ENCODE measurements at regions not wholly inside any gene's neighbourhood (a gene's known extent, or its start where the extent isn't known, plus 50 kb on each side); places are given as distances from the start of the nearest gene placed in this dataset.

GRCh38 chr3:181582619-181583018 is 129.1 kb upstream of the SOX2 start:
- H3K4me3 ChIP-seq = no peak overlapping the region
- intact Hi-C loops (cut with DNase I) = no loop called here
- no peaks in the 10 kb centered on the region for H3K36me3 ChIP-seq (replicated peaks in 1 of 2)
- TF ChIP-seq POLR2A (IDR thresholded peaks at IDR 0.05) (no peak), CTCF (IDR thresholded peaks at IDR 0.05) (no peak)
- no peaks in the 10 kb centered on the region for H3K9me3 ChIP-seq (replicated peaks in 1 of 3)
- H3K27ac ChIP-seq = no peak overlapping the region
- no peaks in the 10 kb centered on the region for H3K27me3 ChIP-seq
- WGBS, 4 donors = 87 to 91% (median 89%) methylated on average over 8 of the region's 8 CpGs
- no peak for DNase-seq
- no peaks in the 10 kb centered on the region for H3K4me1 ChIP-seq (replicated peaks in 1 of 2)

- H3K27me3 ChIP-seq = no peaks in the 10 kb centered on the region
- no peaks in the 10 kb centered on the region for H3K36me3 ChIP-seq (replicated peaks in 1 of 2)
- no peak for DNase-seq
- H3K4me3 ChIP-seq = no peak overlapping the region
- H3K9me3 ChIP-seq (replicated peaks in 1 of 3) = no peaks in the 10 kb centered on the region
- no peak overlapping the region for H3K27ac ChIP-seq
- H3K4me1 ChIP-seq (replicated peaks in 1 of 2) = no peaks in the 10 kb centered on the region
- intact Hi-C loops (cut with DNase I) = no loop called here
- WGBS, 4 donors = 77 to 83% (median 81%) methylated on average over 4 of the region's 4 CpGs
- no peak for TF ChIP-seq CTCF (IDR thresholded peaks at IDR 0.05)
- no peak for TF ChIP-seq POLR2A (IDR thresholded peaks at IDR 0.05)
Observed at GRCh38 chr3:181581656-181582055, 130.1 kb upstream of the SOX2 start.

GRCh38 chr3:181578743-181579142 is 133.0 kb upstream of the SOX2 start:
- WGBS, 4 donors = 32 to 58% (median 47%) methylated on average over 2 of the region's 2 CpGs
- no peaks in the 10 kb centered on the region for H3K4me1 ChIP-seq (replicated peaks in 1 of 2)
- H3K9me3 ChIP-seq (replicated peaks in 1 of 3) = no peaks in the 10 kb centered on the region
- intact Hi-C loops (cut with DNase I) = no loop called here
- no peaks in the 10 kb centered on the region for H3K27me3 ChIP-seq
- H3K36me3 ChIP-seq (replicated peaks in 1 of 2) = no peaks in the 10 kb centered on the region
- TF ChIP-seq CTCF (IDR thresholded peaks at IDR 0.05) (no peak), POLR2A (IDR thresholded peaks at IDR 0.05) (no peak)
- no peak for DNase-seq
- no peak overlapping the region for H3K4me3 ChIP-seq
- no peak overlapping the region for H3K27ac ChIP-seq

DNA sequence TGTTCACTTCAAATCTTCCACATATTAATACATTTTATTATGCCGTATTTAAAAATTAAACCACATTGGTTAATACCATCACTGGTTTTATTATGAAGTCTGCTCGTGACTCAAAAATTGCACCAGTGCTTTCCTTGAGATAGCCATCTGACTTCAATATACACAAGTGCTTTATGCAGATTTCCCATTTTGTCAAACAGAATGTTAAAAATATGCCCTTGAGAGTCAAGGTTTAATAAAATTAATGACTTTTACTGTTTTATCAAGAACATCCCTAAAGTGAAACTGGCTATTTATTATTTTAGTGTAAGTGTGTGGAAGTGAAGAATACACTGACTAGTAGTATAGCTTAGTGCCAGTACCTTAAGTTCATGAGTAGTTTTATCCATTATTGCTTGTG is 139.3 kb upstream of the SOX2 start:
- no peak overlapping the region for H3K27ac ChIP-seq
- no peaks in the 10 kb centered on the region for H3K9me3 ChIP-seq (replicated peaks in 1 of 3)
- no peak for DNase-seq
- H3K4me1 ChIP-seq (replicated peaks in 1 of 2) = no peaks in the 10 kb centered on the region
- 60 to 76% (median 72%) methylated on average over 2 of the region's 2 CpGs for WGBS, 4 donors
- intact Hi-C loops (cut with DNase I) = no loop called here
- no peak for TF ChIP-seq CTCF (IDR thresholded peaks at IDR 0.05)
- no peak for TF ChIP-seq POLR2A (IDR thresholded peaks at IDR 0.05)
- H3K27me3 ChIP-seq = no peaks in the 10 kb centered on the region
- no peaks in the 10 kb centered on the region for H3K36me3 ChIP-seq (replicated peaks in 1 of 2)
- H3K4me3 ChIP-seq = no peak overlapping the region

Data from adrenal gland (tissue), 9 donors.